K562 (cell line): ENCODE measurements at regions not wholly inside any gene's neighbourhood (a gene's known extent, or its start where the extent isn't known, plus 50 kb on each side); places are given as distances from the start of the nearest gene placed in this dataset.

Experiments used
- ADNP ChIP-seq: fragments of 200-800 bp; sonication (Bioruptor generic); IDR thresholded peaks from 2 replicates; pipeline ENCODE4 v1.6.1; 2016; ENCODE audit warnings: missing genetic modification characterization, missing compliant biosample characterization
- EP300 ChIP-seq: IDR thresholded peaks from 2 replicates; pipeline ENCODE4 v1.6.1; 2012; ENCODE audit warnings: low read length, improper control_type of control experiment
- FOXP1 ChIP-seq: sonication (generic); formaldehyde crosslinking; IDR thresholded peaks from 2 replicates; pipeline ENCODE4 v1.8.0; 2022; ENCODE audit warnings: mild to moderate bottlenecking, missing genetic modification reagents
- GATAD2B ChIP-seq: fragments of 450-650 bp; IDR thresholded peaks from 2 replicates; pipeline ENCODE4 v1.6.1; 2017; ENCODE audit warnings: mild to moderate bottlenecking, borderline replicate concordance
- HLTF ChIP-seq: fragments of 450-650 bp; IDR thresholded peaks from 2 replicates; pipeline ENCODE4 v1.6.1; 2016
- NCOA1 ChIP-seq: fragments of 450-650 bp; IDR thresholded peaks from 2 replicates; pipeline ENCODE4 v1.6.1; 2016; ENCODE audit warnings: low read depth
- NELFE ChIP-seq: IDR thresholded peaks from 2 replicates; pipeline ENCODE4 v1.6.1; 2011; ENCODE audit warnings: mild to moderate bottlenecking; ENCODE audit not compliant: insufficient read depth, insufficient read length
- NR2C1 ChIP-seq, 2 experiments: fragments of 450-650 bp; IDR thresholded peaks; 2 replicates each; pipeline ENCODE4 v1.6.1; 2017; ENCODE audit warnings: mild to moderate bottlenecking in 2 of 2, antibody characterized with exemption in 1 of 2, inconsistent platforms in 1 of 2, missing compliant biosample characterization in 1 of 2, missing genetic modification characterization in 1 of 2
- NR2F6 ChIP-seq: fragments of 450-650 bp; formaldehyde crosslinking; IDR thresholded peaks from 2 replicates; pipeline ENCODE4 v1.4.0; 2020; ENCODE audit warnings: mild to moderate bottlenecking
- PCBP1 ChIP-seq: fragments of 200-400 bp; formaldehyde crosslinking; IDR thresholded peaks from 2 replicates; pipeline ENCODE4 v1.6.1; 2018; ENCODE audit warnings: mild to moderate bottlenecking, low read depth, low read length; ENCODE audit not compliant: poor library complexity, severe bottlenecking
- RBM25 ChIP-seq: fragments of 200-400 bp; formaldehyde crosslinking; IDR thresholded peaks from 2 replicates; pipeline ENCODE4 v1.6.1; 2018; ENCODE audit warnings: low read length, low read depth, moderate library complexity; ENCODE audit not compliant: severe bottlenecking
- SMARCC2 ChIP-seq: fragments of 450-650 bp; IDR thresholded peaks from 2 replicates; pipeline ENCODE4 v1.6.1; 2017; ENCODE audit warnings: antibody characterized with exemption, moderate library complexity, mild to moderate bottlenecking, low read depth
- SRSF7 ChIP-seq: fragments of 200-400 bp; formaldehyde crosslinking; optimal IDR thresholded peaks from 2 replicates; pipeline ENCODE3; 2017; ENCODE audit warnings: mild to moderate bottlenecking, low read depth, low read length
- ZNF407 ChIP-seq: fragments of 450-650 bp; IDR thresholded peaks from 2 replicates; pipeline ENCODE4 v1.6.1; 2016; ENCODE audit warnings: low read depth
- ZNF57 ChIP-seq: fragments of 450-650 bp; formaldehyde crosslinking; IDR thresholded peaks from 2 replicates; pipeline ENCODE4 v1.4.0; 2020; ENCODE audit warnings: mild to moderate bottlenecking, moderate library complexity
- ZNF707 ChIP-seq: fragments of 250-450 bp; sonication (Bioruptor Pico); conservative IDR thresholded peaks from 2 replicates; pipeline ENCODE4 v1.8.0; 2022; ENCODE audit warnings: inconsistent platforms, mild to moderate bottlenecking, moderate library complexity
- TF ChIP-seq, protein P1 (sequence below): fragments of 250-450 bp; sonication (Bioruptor Pico); IDR thresholded peaks from 2 replicates; pipeline ENCODE4 v1.5.0; 2021; ENCODE audit warnings: mild to moderate bottlenecking, borderline replicate concordance

GRCh38 chr6:143600821-143601220 is 76.9 kb upstream of the PHACTR2 start (continued):
- no peak for TF ChIP-seq ZNF407
- TF ChIP-seq NCOA1, result no peak
- TF ChIP-seq NR2F6 (CRISPR knock-in tag), result no peak
- no peak for TF ChIP-seq ZNF57
- TF ChIP-seq, protein P1, sequence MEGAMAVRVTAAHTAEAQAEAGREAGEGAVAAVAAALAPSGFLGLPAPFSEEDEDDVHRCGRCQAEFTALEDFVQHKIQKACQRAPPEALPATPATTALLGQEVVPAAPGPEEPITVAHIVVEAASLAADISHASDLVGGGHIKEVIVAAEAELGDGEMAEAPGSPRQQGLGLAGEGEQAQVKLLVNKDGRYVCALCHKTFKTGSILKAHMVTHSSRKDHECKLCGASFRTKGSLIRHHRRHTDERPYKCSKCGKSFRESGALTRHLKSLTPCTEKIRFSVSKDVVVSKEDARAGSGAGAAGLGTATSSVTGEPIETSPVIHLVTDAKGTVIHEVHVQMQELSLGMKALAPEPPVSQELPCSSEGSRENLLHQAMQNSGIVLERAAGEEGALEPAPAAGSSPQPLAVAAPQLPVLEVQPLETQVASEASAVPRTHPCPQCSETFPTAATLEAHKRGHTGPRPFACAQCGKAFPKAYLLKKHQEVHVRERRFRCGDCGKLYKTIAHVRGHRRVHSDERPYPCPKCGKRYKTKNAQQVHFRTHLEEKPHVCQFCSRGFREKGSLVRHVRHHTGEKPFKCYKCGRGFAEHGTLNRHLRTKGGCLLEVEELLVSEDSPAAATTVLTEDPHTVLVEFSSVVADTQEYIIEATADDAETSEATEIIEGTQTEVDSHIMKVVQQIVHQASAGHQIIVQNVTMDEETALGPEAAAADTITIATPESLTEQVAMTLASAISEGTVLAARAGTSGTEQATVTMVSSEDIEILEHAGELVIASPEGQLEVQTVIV (CRISPR knock-in tag), result no peak
- TF ChIP-seq EP300, result no peak
- no peak for TF ChIP-seq GATAD2B
- TF ChIP-seq NELFE, result no peak
- no peak for TF ChIP-seq HLTF
- TF ChIP-seq SRSF7, result no peak
- TF ChIP-seq PCBP1, result no peak
- 0 out of 2 replicates have a peak, but pooled peaks have one; percentile 51 for TF ChIP-seq ADNP (tag)
- TF ChIP-seq FOXP1 (CRISPR knock-in tag), result no peak
- peak; percentile 76 for TF ChIP-seq RBM25
- TF ChIP-seq ZNF707 (CRISPR knock-in tag), result no peak
- no peak for TF ChIP-seq SMARCC2
- no peak for TF ChIP-seq NR2C1 (IDR thresholded peaks at IDR 0.05)
- no peak for TF ChIP-seq NR2C1 (tag; IDR thresholded peaks at IDR 0.05)
